Nephron (organoid): ENCODE measurements at regions not wholly inside any gene's neighbourhood (a gene's known extent, or its start where the extent isn't known, plus 50 kb on each side); places are given as distances from the start of the nearest gene placed in this dataset.
A peak's percentile ranks its signal among the peaks of the same experiment; 100 is the strongest.
"Not testable (repeated sequence)": the region's sequence is repeated elsewhere in the genome, so short reads cannot be mapped to it uniquely, and the experiment has no call there.

Source experiments
- H3K27ac Mint-ChIP-seq, 3 experiments: 2 replicates each; pipeline ENCODE4 v1.8.0; 2020; ENCODE audit warnings: mixed read lengths in 3 of 3, mild to moderate bottlenecking in 2 of 3, moderate library complexity in 1 of 3
- H3K27me3 Mint-ChIP-seq: 2 replicates; pipeline ENCODE4 v1.8.0; 2021; ENCODE audit warnings: low read depth, mild to moderate bottlenecking, moderate library complexity, mixed read lengths
- H3K36me3 Mint-ChIP-seq: 2 replicates; pipeline ENCODE4 v1.8.0; 2020; ENCODE audit warnings: low read depth, mixed read lengths
- H3K4me1 Mint-ChIP-seq: 2 replicates; pipeline ENCODE4 v1.8.0; 2020; ENCODE audit warnings: mixed read lengths
- H3K4me3 Mint-ChIP-seq, 3 experiments: 2 replicates each; pipeline ENCODE4 v1.8.0; 2020; ENCODE audit warnings: mild to moderate bottlenecking in 3 of 3, mixed read lengths in 3 of 3, moderate library complexity in 2 of 3
- H3K9me3 Mint-ChIP-seq: 2 replicates; pipeline ENCODE4 v1.8.0; 2020; ENCODE audit warnings: mixed read lengths
- TF ChIP-seq, protein P1 (sequence below), 3 experiments: fragments of 200-600 bp; sonication (generic); IDR thresholded peaks; one replicate each; pipeline ENCODE4 v1.5.0; 2021; ENCODE audit warnings: antibody characterized with exemption in 3 of 3; ENCODE audit not compliant: unreplicated experiment in 3 of 3

DNA sequence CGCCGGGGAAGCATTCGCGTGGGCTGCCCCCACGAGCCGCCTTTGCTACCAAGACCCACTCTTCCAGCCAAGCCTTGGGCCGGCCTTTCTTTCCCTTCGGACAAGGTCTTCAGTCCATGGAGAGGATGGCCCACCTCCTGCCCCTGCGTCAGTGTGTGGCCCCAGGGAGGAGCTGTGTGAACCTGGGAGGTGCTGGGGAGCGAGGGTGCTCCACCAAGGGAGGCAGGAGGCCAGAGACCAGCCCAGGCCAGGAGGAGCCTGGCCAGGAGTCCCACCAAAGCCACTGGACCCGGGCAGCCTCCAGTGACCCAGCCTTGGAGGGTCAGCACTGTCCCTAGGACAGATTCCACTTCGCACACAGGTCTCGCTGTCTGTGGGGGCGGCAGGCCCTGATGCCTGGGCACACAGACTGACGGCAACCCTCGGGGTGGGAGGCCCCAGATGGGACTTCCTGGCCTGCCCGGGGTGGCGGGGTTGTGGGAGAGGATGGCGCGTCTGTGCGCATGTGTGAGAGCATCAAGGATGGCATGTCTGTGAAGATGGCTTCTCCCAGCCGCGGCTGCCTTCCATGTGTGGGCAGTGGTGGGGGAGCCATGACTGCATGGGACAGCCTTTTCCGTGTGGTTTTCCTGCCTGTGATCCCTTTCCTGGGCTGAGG, 113.3 kb upstream of the LPCAT1 start:
- Mint-ChIP-seq H3K27ac (no peak overlapping the region), H3K27me3 (peaks cover 25% of the 10 kb centered on the region), H3K4me1 (peaks cover 28% of the 10 kb centered on the region), H3K9me3 (no peaks in the 10 kb centered on the region), H3K36me3 (no peaks in the 10 kb centered on the region), H3K4me3 (no peak overlapping the region)
- TF ChIP-seq, protein P1, sequence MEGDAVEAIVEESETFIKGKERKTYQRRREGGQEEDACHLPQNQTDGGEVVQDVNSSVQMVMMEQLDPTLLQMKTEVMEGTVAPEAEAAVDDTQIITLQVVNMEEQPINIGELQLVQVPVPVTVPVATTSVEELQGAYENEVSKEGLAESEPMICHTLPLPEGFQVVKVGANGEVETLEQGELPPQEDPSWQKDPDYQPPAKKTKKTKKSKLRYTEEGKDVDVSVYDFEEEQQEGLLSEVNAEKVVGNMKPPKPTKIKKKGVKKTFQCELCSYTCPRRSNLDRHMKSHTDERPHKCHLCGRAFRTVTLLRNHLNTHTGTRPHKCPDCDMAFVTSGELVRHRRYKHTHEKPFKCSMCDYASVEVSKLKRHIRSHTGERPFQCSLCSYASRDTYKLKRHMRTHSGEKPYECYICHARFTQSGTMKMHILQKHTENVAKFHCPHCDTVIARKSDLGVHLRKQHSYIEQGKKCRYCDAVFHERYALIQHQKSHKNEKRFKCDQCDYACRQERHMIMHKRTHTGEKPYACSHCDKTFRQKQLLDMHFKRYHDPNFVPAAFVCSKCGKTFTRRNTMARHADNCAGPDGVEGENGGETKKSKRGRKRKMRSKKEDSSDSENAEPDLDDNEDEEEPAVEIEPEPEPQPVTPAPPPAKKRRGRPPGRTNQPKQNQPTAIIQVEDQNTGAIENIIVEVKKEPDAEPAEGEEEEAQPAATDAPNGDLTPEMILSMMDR (IDR thresholded peaks at IDR 0.05; ENCODE audit: unreplicated experiment in 3 of 3), result no peak

DNA sequence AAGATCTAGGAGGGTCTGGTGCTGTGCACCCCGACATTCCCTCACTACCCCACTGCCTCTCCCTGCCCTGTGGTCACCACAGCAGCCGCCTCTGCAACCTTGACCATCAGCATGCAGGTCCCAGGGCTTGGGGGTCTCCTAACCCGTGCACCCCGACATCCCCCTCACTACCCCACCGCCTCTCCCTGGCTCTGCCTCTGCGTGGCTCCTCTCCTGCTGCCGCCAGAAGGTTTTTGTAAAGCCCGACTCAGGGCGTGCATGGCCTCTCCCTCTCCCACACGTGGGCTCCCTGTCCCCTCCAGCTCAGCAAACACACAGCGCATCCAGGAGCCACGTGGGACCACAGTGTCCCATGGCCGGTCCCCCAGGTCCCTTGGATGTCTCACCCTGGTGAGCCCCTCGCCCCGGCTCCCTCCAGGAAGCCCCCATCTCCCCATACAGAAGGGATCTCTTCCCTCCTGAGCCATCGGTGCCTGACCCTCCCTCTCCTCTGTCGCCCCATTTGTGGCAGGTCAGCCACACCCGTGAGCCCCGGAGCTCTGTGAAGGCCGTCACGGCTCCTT, 112.5 kb upstream of the LPCAT1 start:
- Mint-ChIP-seq H3K4me1 (peaks cover 28% of the 10 kb centered on the region), H3K27me3 (peaks cover 16% of the 10 kb centered on the region), H3K4me3 (peak overlapping the region; percentile 48 to 58 (median 50))
- H3K9me3 Mint-ChIP-seq, H3K27ac Mint-ChIP-seq, H3K36me3 Mint-ChIP-seq: not testable (repeated sequence)

DNA sequence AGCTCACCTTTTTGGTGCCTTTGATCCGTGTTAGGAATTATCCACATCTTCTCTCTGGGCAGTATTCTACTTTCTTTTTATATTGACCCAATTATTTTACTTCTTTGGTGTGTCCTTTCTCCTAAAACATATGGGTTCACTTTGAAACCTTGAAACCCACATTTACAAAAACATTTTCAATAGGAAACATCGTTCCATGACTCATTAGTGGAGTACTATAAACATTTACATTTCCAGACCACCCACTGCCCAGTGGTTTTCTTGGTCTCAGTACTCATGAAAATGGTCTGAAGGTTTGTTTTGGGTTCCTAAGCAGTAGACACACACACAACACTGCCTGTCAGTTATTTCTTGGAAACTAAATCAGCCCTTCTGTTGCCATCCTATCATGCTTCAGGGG, 111.7 kb upstream of the LPCAT1 start:
- Mint-ChIP-seq H3K27ac (peak overlapping the region in 2 of 3 experiments; percentile 60 to 66), H3K27me3 (peaks cover 11% of the 10 kb centered on the region), H3K4me1 (peaks cover 33% of the 10 kb centered on the region), H3K4me3 (peak overlapping the region; percentile 71 to 89 (median 78))
- not testable (repeated sequence) for H3K9me3 Mint-ChIP-seq, H3K36me3 Mint-ChIP-seq

DNA sequence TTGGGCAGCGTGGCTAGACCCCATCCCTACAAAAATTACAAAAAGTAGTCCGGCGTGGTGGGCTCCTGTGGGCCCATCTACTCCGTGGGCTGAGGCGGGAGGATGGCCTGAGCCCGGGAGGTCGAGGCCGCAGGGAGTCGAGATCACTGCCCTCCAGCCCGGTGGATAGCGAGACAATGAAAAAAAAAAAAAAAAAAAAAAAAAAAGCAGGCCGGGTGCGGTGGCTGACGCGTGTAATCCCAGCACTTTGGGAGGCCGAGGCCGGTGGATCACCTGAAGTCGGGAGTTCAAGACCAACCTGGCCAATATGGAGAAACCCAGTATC, 110.5 kb upstream of the LPCAT1 start:
- TF ChIP-seq, protein P1 (IDR thresholded peaks at IDR 0.05; ENCODE audit: unreplicated experiment in 3 of 3), result no peak
- no peaks in the 10 kb centered on the region for H3K27me3 Mint-ChIP-seq

DNA sequence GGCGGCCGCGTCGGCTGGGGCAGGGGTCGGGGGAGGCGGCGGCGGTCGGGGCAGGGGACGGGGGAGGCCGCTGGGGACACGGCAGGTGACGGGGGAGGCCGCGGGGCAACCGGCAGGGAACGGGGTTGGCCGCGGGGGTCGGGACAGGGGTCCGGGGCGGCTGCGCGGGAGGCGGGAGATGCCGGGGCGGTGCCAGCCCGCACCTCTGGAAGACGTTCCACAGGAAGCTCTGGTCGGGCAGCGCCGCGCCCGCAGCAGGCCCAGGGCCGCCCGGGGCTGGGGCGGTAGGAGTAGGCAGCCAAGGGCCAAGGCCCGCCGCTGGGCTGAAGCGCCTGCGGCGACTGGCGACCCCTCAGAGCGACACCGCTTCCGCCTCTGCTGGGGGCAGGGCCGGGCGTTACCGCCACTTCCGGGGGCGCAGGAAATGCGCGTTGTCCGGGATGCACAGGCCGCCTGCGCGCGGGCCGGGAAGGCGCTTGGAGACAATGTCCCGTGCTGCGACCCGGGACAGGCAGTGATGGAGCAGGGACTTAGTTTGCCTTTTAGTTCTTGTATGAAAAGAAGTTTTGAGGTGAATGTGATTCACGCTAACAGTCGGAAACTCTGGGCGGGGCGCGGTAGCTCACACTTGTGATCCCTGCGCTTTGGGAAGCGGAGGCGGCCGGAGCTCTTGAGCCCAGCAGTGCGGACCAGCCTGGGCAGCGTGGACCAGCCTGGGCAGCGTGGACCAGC, 110.0 kb upstream of the LPCAT1 start:
- peaks cover 35% of the 10 kb centered on the region for H3K4me1 Mint-ChIP-seq
- no peaks in the 10 kb centered on the region for H3K27me3 Mint-ChIP-seq
- peak overlapping the region; percentile 91 to 95 (median 94) for H3K4me3 Mint-ChIP-seq
- no peaks in the 10 kb centered on the region for H3K36me3 Mint-ChIP-seq
- H3K9me3 Mint-ChIP-seq, result no peaks in the 10 kb centered on the region
- TF ChIP-seq, protein P1 (IDR thresholded peaks at IDR 0.05; ENCODE audit: unreplicated experiment in 3 of 3), result no peak
- peak overlapping the region; percentile 70 to 92 (median 79) for H3K27ac Mint-ChIP-seq

More for the DNA sequence above, 110.5 kb upstream of the LPCAT1 start:
- Mint-ChIP-seq H3K4me1 (peaks cover 35% of the 10 kb centered on the region), H3K36me3 (no peaks in the 10 kb centered on the region), H3K9me3 (no peaks in the 10 kb centered on the region), H3K27ac (peak overlapping the region in 2 of 3 experiments; percentile 79 to 92), H3K4me3 (peak overlapping the region; percentile 91 to 95 (median 94))

DNA sequence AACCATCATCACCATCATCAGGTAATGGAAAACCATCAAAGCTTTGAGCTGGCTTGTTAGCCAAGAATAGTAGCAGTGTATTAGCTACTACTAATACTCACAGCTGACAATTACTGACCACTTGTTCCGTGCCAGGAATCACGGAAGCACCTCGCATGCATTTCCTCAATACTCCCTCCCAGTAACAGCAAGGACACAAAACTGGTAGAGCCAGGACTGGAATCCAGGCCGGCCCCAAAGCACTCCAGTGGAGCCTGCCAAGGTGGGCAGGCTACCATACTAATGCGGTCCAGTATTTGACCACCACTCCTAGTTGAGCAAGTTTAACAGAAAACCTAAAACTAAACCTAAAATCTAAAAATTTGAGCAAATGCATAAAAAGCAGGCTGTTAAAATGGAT, 107.2 kb upstream of the LPCAT1 start:
- H3K27me3 Mint-ChIP-seq, H3K27ac Mint-ChIP-seq, H3K36me3 Mint-ChIP-seq, H3K9me3 Mint-ChIP-seq: not testable (repeated sequence)
- Mint-ChIP-seq H3K4me3 (peak overlapping the region in 2 of 3 experiments; percentile 43 to 91), H3K4me1 (peaks cover 35% of the 10 kb centered on the region)

DNA sequence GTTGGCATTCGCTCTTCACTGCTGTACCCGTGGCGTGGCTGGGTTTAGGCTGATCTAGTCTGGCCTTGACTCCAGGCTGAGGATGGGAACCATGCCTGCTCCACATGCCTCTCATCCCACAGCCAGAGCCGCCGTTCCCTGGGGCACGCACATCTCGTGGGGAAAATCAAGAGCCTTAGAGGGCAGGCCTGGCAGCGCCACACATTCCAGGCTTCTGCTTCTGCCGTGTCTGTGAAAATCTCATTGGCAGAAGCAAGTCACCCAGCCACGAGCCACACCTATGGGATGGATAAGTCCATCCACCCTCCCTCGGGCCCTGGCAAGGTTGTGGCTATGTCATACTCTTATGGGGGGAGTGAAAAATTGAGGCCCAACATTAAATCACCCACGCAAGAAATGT, 102.6 kb upstream of the LPCAT1 start:
- Mint-ChIP-seq H3K4me1 (peaks cover 11% of the 10 kb centered on the region), H3K9me3 (peaks cover 11% of the 10 kb centered on the region), H3K36me3 (peaks cover 53% of the 10 kb centered on the region)
- H3K27ac Mint-ChIP-seq, H3K27me3 Mint-ChIP-seq, H3K4me3 Mint-ChIP-seq: not testable (repeated sequence)

DNA sequence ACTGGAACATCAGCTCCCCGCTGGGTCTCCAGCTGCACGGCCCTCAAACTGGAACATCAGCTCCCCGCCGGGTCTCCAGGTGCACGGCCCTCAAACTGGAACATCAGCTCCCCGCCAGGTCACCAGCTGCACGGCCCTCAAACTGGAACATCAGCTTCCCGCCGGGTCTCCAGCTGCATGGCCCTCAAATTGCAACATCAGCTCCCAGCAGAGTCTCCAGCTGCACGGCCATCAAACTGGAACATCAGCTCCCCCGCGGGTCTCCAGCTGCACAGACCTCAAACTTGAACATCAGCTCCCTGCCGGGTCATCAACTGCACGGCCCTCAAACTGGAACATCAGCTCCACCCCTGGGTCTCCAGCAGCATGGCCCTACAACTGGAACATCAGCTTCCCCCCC, 95.8 kb upstream of the LPCAT1 start:
- not testable (repeated sequence) for H3K27ac Mint-ChIP-seq, H3K4me1 Mint-ChIP-seq

DNA sequence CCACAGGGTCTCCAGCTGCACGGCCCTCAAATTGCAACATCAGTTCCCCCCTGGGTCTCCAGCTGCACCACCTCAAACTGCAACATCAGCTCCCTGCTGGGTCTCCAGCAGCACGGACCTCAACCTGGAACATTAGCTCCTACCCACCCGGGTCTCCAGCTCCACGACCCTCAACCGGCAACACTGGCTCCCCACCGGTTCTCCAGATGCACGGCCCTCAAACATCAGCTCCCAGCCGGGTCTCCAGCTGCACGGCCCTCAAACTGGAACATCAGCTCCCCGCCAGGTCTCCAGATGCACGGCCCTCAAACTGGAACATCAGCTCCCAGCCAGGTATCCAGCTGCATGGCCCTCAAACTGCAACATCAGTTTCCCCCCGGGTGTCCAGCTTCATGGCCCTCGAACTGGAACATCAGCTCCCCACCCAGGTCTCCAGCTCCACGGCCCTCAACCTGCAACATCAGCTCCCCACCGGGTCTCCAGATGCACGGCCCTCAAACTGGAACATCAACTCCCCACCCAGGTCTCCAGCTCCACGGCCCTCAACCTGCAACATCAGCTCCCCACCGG, 94.6 kb upstream of the LPCAT1 start:
- H3K4me3 Mint-ChIP-seq, H3K4me1 Mint-ChIP-seq, H3K27ac Mint-ChIP-seq, H3K9me3 Mint-ChIP-seq, H3K27me3 Mint-ChIP-seq: not testable (repeated sequence)
- H3K36me3 Mint-ChIP-seq, result peaks cover 71% of the 10 kb centered on the region

More for the DNA sequence above, 95.8 kb upstream of the LPCAT1 start:
- peaks cover 78% of the 10 kb centered on the region for H3K36me3 Mint-ChIP-seq
- not testable (repeated sequence) for H3K4me3 Mint-ChIP-seq, H3K27me3 Mint-ChIP-seq, H3K9me3 Mint-ChIP-seq

DNA sequence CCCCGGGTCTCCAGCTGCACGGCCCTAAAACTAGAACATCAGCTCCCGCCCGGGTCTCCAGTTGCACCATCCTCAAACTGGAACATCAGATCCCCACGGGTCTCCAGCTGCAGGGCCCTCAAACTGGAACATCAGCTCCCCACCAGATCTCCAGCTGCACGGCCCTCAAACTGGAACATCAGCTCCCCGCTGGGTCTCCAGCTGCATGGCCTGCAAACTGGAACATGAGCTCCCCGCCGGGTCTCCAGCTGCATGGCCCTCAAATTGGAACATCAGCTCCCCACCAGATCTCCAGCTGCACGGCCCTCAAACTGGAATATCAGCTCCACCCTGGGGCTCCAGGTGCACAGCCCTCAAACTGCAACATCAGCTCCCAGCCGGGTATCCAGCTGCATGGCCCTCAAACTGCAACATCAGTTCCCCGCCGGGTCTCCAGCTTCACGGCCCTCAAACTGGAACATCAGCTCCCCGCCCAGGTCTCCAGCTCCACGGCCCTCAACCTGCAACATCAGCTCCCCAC, 93.5 kb upstream of the LPCAT1 start:
- not testable (repeated sequence) for H3K4me3 Mint-ChIP-seq, H3K4me1 Mint-ChIP-seq

DNA sequence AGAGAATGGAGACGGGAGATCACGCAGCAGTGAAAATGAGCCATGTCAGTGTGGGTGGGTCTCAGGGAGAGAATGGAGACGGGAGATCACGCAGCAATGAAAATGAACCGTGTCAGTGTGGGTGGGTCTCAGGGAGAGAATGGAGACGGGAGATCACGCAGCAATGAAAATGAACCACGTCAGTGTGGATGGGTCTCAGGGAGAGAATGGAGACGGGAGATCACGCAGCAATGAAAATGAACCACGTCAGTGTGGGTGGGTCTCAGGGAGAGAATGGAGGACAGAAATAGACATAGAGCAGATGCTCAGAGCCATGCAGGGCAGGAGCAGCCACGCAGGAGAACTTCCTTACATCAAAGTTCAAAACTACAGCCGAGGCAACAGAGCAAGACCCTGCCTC, 89.8 kb upstream of the LPCAT1 start:
- H3K27ac Mint-ChIP-seq, H3K4me1 Mint-ChIP-seq, H3K9me3 Mint-ChIP-seq, H3K27me3 Mint-ChIP-seq, H3K4me3 Mint-ChIP-seq: not testable (repeated sequence)
- peaks cover 54% of the 10 kb centered on the region for H3K36me3 Mint-ChIP-seq

More for the DNA sequence above, 93.5 kb upstream of the LPCAT1 start:
- not testable (repeated sequence) for H3K27me3 Mint-ChIP-seq, H3K9me3 Mint-ChIP-seq, H3K27ac Mint-ChIP-seq
- peaks cover 69% of the 10 kb centered on the region for H3K36me3 Mint-ChIP-seq
